ENCODE measurements at regions not wholly inside any gene's neighbourhood (a gene's known extent, or its start where the extent isn't known, plus 50 kb on each side); places are given as distances from the start of the nearest gene placed in this dataset.
"Not testable (repeated sequence)": the region's sequence is repeated elsewhere in the genome, so short reads cannot be mapped to it uniquely, and the experiment has no call there.

- TF ChIP-seq CTCF, POLR2A (IDR thresholded peaks at IDR 0.05): not testable (repeated sequence)
Observed at GRCh38 chr21:5044812-5045211, 5476.6 kb upstream of the TPTE start.

Measured in lower leg skin (tissue), 3 donors.